ENCODE measurements at regions not wholly inside any gene's neighbourhood (a gene's known extent, or its start where the extent isn't known, plus 50 kb on each side); places are given as distances from the start of the nearest gene placed in this dataset.

- TF ChIP-seq CTCF (conservative IDR thresholded peaks at IDR 0.05; ENCODE audit: low read length), result no peak
- TF ChIP-seq EZH2phosphoT487 (IDR thresholded peaks at IDR 0.05; ENCODE audit: borderline replicate concordance, low read depth, low read length), result no peak
Measured at GRCh38 chr16:55009581-55009980, 78.9 kb downstream of the IRX5 start.
